Neural cell (in vitro differentiated cells): ENCODE measurements at regions not wholly inside any gene's neighbourhood (a gene's known extent, or its start where the extent isn't known, plus 50 kb on each side); places are given as distances from the start of the nearest gene placed in this dataset.

ENCODE experiments used
- H2AFZ ChIP-seq: fragments of 200-600, 300-800 bp; sonication (generic), shearing (Covaris generic); 2 replicates; pipeline ENCODE4 v1.6.0; 2014; ENCODE audit warnings: low read depth, mild to moderate bottlenecking, antibody characterized with exemption, low read length, moderate library complexity
- H3F3A ChIP-seq: fragments of 200-600 bp; shearing (Covaris generic); 2 replicates; pipeline ENCODE4 v1.6.1; 2016; ENCODE audit warnings: mild to moderate bottlenecking, moderate library complexity, mixed read lengths, antibody characterized with exemption, low read length; ENCODE audit not compliant: insufficient read depth, poor library complexity, severe bottlenecking
- H3K27ac ChIP-seq: fragments of 200-600, 300-800 bp; sonication (generic), shearing (Covaris generic); 2 replicates; pipeline ENCODE4 v1.5.1; 2014; ENCODE audit warnings: mild to moderate bottlenecking, low read length, moderate library complexity
- H3K27me3 ChIP-seq: fragments of 300-800, 200-600 bp; sonication (generic), shearing (Covaris generic); 2 replicates; pipeline ENCODE4 v1.6.0; 2014; ENCODE audit warnings: mild to moderate bottlenecking, low read depth, low read length, moderate library complexity; ENCODE audit not compliant: insufficient read depth
- H3K36me3 ChIP-seq: fragments of 300-800, 200-600 bp; sonication (generic), shearing (Covaris generic); 2 replicates; pipeline ENCODE4 v1.5.1; 2014; ENCODE audit warnings: mild to moderate bottlenecking, antibody characterized with exemption, low read length, moderate library complexity; ENCODE audit not compliant: insufficient read depth
- H3K4me2 ChIP-seq: fragments of 300-800, 200-600 bp; sonication (generic), shearing (Covaris generic); 2 replicates; pipeline ENCODE4 v1.6.0; 2014; ENCODE audit warnings: mild to moderate bottlenecking, low read length
- H3K4me3 ChIP-seq: fragments of 300-800, 200-600 bp; sonication (generic), shearing (Covaris generic); 2 replicates; pipeline ENCODE4 v1.5.1; 2014; ENCODE audit warnings: mild to moderate bottlenecking, low read length, moderate library complexity
- H3K79me2 ChIP-seq: fragments of 200-600 bp; shearing (Covaris generic); replicated peaks from 2 replicates; pipeline ENCODE4 v1.6.0; 2014; ENCODE audit warnings: mild to moderate bottlenecking, low read length, moderate library complexity; ENCODE audit not compliant: insufficient read depth
- H3K9ac ChIP-seq: fragments of 300-800, 200-600 bp; sonication (generic), shearing (Covaris generic); 2 replicates; pipeline ENCODE4 v1.6.1; 2016; ENCODE audit warnings: mild to moderate bottlenecking, low read length, mixed read lengths
- H3K9me2 ChIP-seq: fragments of 200-600 bp; shearing (Covaris generic); 2 replicates; pipeline ENCODE4 v1.6.1; 2016; ENCODE audit warnings: mild to moderate bottlenecking, low read length, mixed read lengths; ENCODE audit not compliant: insufficient read depth
- H3K9me3 ChIP-seq: fragments of 200-600, 300-800 bp; sonication (generic), shearing (Covaris generic); 2 replicates; pipeline ENCODE4 v1.6.1; 2016; ENCODE audit warnings: mild to moderate bottlenecking, mixed run types, low read length, moderate library complexity, mixed read lengths
- H4K20me1 ChIP-seq: fragments of 200-600 bp; shearing (Covaris generic); 2 replicates; pipeline ENCODE4 v1.6.1; 2016; ENCODE audit warnings: mild to moderate bottlenecking, mixed run types; ENCODE audit not compliant: insufficient read depth
- CTCF ChIP-seq: fragments of 450-650 bp; IDR thresholded peaks from 2 replicates; pipeline ENCODE4 v1.5.1; 2014; ENCODE audit warnings: antibody characterized with exemption, mild to moderate bottlenecking, moderate library complexity; ENCODE audit not compliant: poor library complexity, severe bottlenecking
- EP300 ChIP-seq: fragments of 450-650 bp; conservative IDR thresholded peaks from 2 replicates; pipeline ENCODE4 v1.6.1; 2014; ENCODE audit warnings: antibody characterized with exemption, mild to moderate bottlenecking, moderate library complexity; ENCODE audit not compliant: poor library complexity, severe bottlenecking
- EZH2 ChIP-seq: fragments of 200-600, 300-800 bp; shearing (Covaris generic), sonication (generic); IDR thresholded peaks from 2 replicates; pipeline ENCODE4 v1.6.1; 2014; ENCODE audit warnings: antibody characterized with exemption, low read length, borderline replicate concordance, mild to moderate bottlenecking; ENCODE audit not compliant: insufficient read depth, poor library complexity, severe bottlenecking
- MXI1 ChIP-seq: fragments of 450-650 bp; conservative IDR thresholded peaks from 2 replicates; pipeline ENCODE4 v1.6.1; 2014; ENCODE audit warnings: antibody characterized with exemption, mild to moderate bottlenecking; ENCODE audit not compliant: poor library complexity, severe bottlenecking
- POLR2AphosphoS5 ChIP-seq: IDR thresholded peaks from 2 replicates; pipeline ENCODE4 v1.6.1; 2012
- RAD21 ChIP-seq: fragments of 450-650 bp; conservative IDR thresholded peaks from 2 replicates; pipeline ENCODE4 v1.6.1; 2014; ENCODE audit warnings: antibody characterized with exemption, mild to moderate bottlenecking, moderate library complexity
- REST ChIP-seq: IDR thresholded peaks from 2 replicates; pipeline ENCODE4 v1.6.1; 2012; ENCODE audit warnings: borderline replicate concordance
- SMC3 ChIP-seq: fragments of 450-650 bp; conservative IDR thresholded peaks from 2 replicates; pipeline ENCODE4 v1.6.1; 2014; ENCODE audit warnings: antibody characterized with exemption, mild to moderate bottlenecking, moderate library complexity; ENCODE audit not compliant: poor library complexity
- TAF1 ChIP-seq: IDR thresholded peaks from 2 replicates; pipeline ENCODE4 v1.6.1; 2012; ENCODE audit warnings: low read depth

GRCh38 chr7:68470836-68471435 lies 1127.3 kb upstream of the AUTS2 start:
- no peak for TF ChIP-seq POLR2AphosphoS5
- no peak for TF ChIP-seq EP300
- no peak for TF ChIP-seq TAF1
- TF ChIP-seq MXI1 = no peak
- no peak for TF ChIP-seq CTCF
- no peak for TF ChIP-seq RAD21
- Histone ChIP-seq H2AFZ (no peak overlapping the region), H3K27ac (no peak overlapping the region), H3K36me3 (no peaks in the 10 kb centered on the region), H3K4me3 (no peak overlapping the region), H3F3A (no peaks in the 10 kb centered on the region), H4K20me1 (no peaks in the 10 kb centered on the region), H3K4me2 (no peak overlapping the region), H3K9me2 (no peaks in the 10 kb centered on the region), H3K27me3 (no peaks in the 10 kb centered on the region), H3K79me2 (no peaks in the 10 kb centered on the region), H3K9me3 (no peaks in the 10 kb centered on the region), H3K9ac (no peak overlapping the region)

- H3K27me3 ChIP-seq = no peaks in the 10 kb centered on the region
- H3K4me2 ChIP-seq = no peak overlapping the region
- no peaks in the 10 kb centered on the region for H3K36me3 ChIP-seq
- H3K9me2 ChIP-seq = no peaks in the 10 kb centered on the region
- H3K27ac ChIP-seq = no peak overlapping the region
- H3K4me3 ChIP-seq = no peak overlapping the region
- H3K9ac ChIP-seq = no peak overlapping the region
- H2AFZ ChIP-seq = no peak overlapping the region
- H4K20me1 ChIP-seq = no peaks in the 10 kb centered on the region
- H3K9me3 ChIP-seq = no peaks in the 10 kb centered on the region
- H3K79me2 ChIP-seq = no peaks in the 10 kb centered on the region
- H3F3A ChIP-seq = no peaks in the 10 kb centered on the region
- TF ChIP-seq EP300 = no peak
- no peak for TF ChIP-seq REST
- no peak for TF ChIP-seq MXI1
- TF ChIP-seq POLR2AphosphoS5 = no peak
- TF ChIP-seq SMC3 = no peak
- no peak for TF ChIP-seq CTCF
- no peak for TF ChIP-seq RAD21
- TF ChIP-seq TAF1 = no peak
- no peak for TF ChIP-seq EZH2
Observed at GRCh38 chr7:68472688-68473087, 1125.6 kb upstream of the AUTS2 start.
